GM23248 (cell line): ENCODE measurements at regions not wholly inside any gene's neighbourhood (a gene's known extent, or its start where the extent isn't known, plus 50 kb on each side); places are given as distances from the start of the nearest gene placed in this dataset.

Experiments used
- EZH2 ChIP-seq: fragments of 200-600 bp; sonication (generic); IDR thresholded peaks from 2 replicates; pipeline ENCODE4 v1.6.1; 2018; ENCODE audit warnings: antibody characterized with exemption, mild to moderate bottlenecking; ENCODE audit not compliant: insufficient read depth, poor library complexity, severe bottlenecking
- EZH2phosphoT487 ChIP-seq: fragments of 200-600 bp; sonication (generic); IDR thresholded peaks from 2 replicates; pipeline ENCODE4 v1.6.1; 2018; ENCODE audit warnings: antibody characterized with exemption, moderate library complexity, mild to moderate bottlenecking, low read depth; ENCODE audit not compliant: insufficient read depth

GRCh38 chr20:20888936-20889335 lies 176.5 kb upstream of the RALGAPA2 start:
- TF ChIP-seq EZH2 (no peak), EZH2phosphoT487 (no peak)
